ENCODE measurements at regions not wholly inside any gene's neighbourhood (a gene's known extent, or its start where the extent isn't known, plus 50 kb on each side); places are given as distances from the start of the nearest gene placed in this dataset.

GRCh38 chr11:32033491-32033890, 57.4 kb upstream of the RCN1 start:
- no peak for TF ChIP-seq CTCF (IDR thresholded peaks at IDR 0.05)
- TF ChIP-seq POLR2AphosphoS5 (IDR thresholded peaks at IDR 0.05) = no peak
- TF ChIP-seq POLR2A (IDR thresholded peaks at IDR 0.05) = no peak
